H1 (cell line): ENCODE measurements at regions not wholly inside any gene's neighbourhood (a gene's known extent, or its start where the extent isn't known, plus 50 kb on each side); places are given as distances from the start of the nearest gene placed in this dataset.

Experiments used
- CTCF ChIA-PET: fragments of 300-600 bp; sonication (Branson Sonifier 250); formaldehyde crosslinking; loops from one replicate; lab custom pipeline; 2021; ENCODE audit not compliant: partially characterized antibody; lab: Charles Lee
- POLR2A ChIA-PET: fragments of 300-600 bp; sonication (Branson Sonifier 250); formaldehyde crosslinking; loops from one replicate; lab custom pipeline; 2021; ENCODE audit warnings: inconsistent platforms; ENCODE audit not compliant: partially characterized antibody; lab: Charles Lee
- DNase-seq, 2 experiments: peaks; one replicate each; pipeline versions ENCODE4 v3.0.0 to v3.0.0-alpha.2; 2010 to 2022; ENCODE audit warnings: low spot score in 2 of 2, low read depth in 1 of 2, mixed read lengths in 1 of 2
- FAIRE-seq: peaks from 2 replicates; lab custom pipeline; 2011; peaks lifted over from hg19 to GRCh38; lab: Jason Lieb, UNC
- H2AFZ ChIP-seq: 2 replicates; pipeline ENCODE4 v1.8.1; 2012; ENCODE audit warnings: low read length, inconsistent platforms
- H2AK5ac ChIP-seq: 2 replicates; pipeline ENCODE4 v1.6.1; 2013; ENCODE audit warnings: low read depth, low read length
- H2BK120ac ChIP-seq: replicated peaks from 2 replicates; pipeline ENCODE3; 2013; ENCODE audit warnings: low read depth, low read length, inconsistent platforms
- H2BK12ac ChIP-seq: 2 replicates; pipeline ENCODE4 v1.6.1; 2013; ENCODE audit warnings: low read depth, low read length
- H2BK15ac ChIP-seq: 2 replicates; pipeline ENCODE4 v1.6.1; 2013; ENCODE audit warnings: low read length
- H2BK20ac ChIP-seq: 2 replicates; pipeline ENCODE4 v1.6.1; 2013; ENCODE audit warnings: low read length
- H2BK5ac ChIP-seq: 2 replicates; pipeline ENCODE4 v1.6.1; 2013; ENCODE audit warnings: low read depth, low read length
- H3K14ac ChIP-seq: 2 replicates; pipeline ENCODE4 v1.6.1; 2013; ENCODE audit warnings: inconsistent platforms; ENCODE audit not compliant: insufficient read length
- H3K18ac ChIP-seq: 2 replicates; pipeline ENCODE4 v1.6.1; 2013; ENCODE audit warnings: low read length; ENCODE audit errors: extremely low read depth
- H3K23ac ChIP-seq: 2 replicates; pipeline ENCODE4 v1.6.1; 2013; ENCODE audit warnings: inconsistent platforms; ENCODE audit not compliant: insufficient read length
- H3K23me2 ChIP-seq: 2 replicates; pipeline ENCODE4 v1.6.1; 2013; ENCODE audit warnings: low read depth, low read length
- H3K27ac ChIP-seq: 2 replicates; pipeline ENCODE4 v1.6.1; 2011; ENCODE audit warnings: low read depth, low read length, inconsistent platforms
- H3K27me3 ChIP-seq, 4 experiments: replicated peaks in 1 of 4; 1 replicate in 1 of 4; 2 replicates in 3 of 4; pipeline versions ENCODE4 v1.6.1 to v1.8.1; 2011 to 2013; ENCODE audit warnings: low read length in 3 of 4, mild to moderate bottlenecking in 3 of 4, inconsistent platforms in 2 of 4, mixed read lengths in 2 of 4, moderate library complexity in 1 of 4; ENCODE audit not compliant: control insufficient read depth in 3 of 4, insufficient read depth in 3 of 4; ENCODE audit errors: extremely low read depth in 1 of 4
- H3K36me3 ChIP-seq, 4 experiments: 2 replicates each; pipeline versions ENCODE4 v1.6.1 to v1.8.1; 2011 to 2013; ENCODE audit warnings: mild to moderate bottlenecking in 4 of 4, low read length in 3 of 4, moderate library complexity in 2 of 4, control low read depth in 1 of 4, inconsistent platforms in 1 of 4; ENCODE audit not compliant: insufficient read depth in 4 of 4, control insufficient read depth in 2 of 4
- H3K4ac ChIP-seq: replicated peaks from 2 replicates; pipeline ENCODE3; 2013; ENCODE audit warnings: low read length, low read depth, mixed read lengths, inconsistent platforms; ENCODE audit not compliant: insufficient read length
- H3K4me1 ChIP-seq, 4 experiments: replicated peaks in 1 of 4; 1 replicate in 1 of 4; 2 replicates in 3 of 4; pipeline versions ENCODE4 v1.6.1 to v1.8.1; 2011 to 2013; ENCODE audit warnings: low read length in 3 of 4, inconsistent platforms in 2 of 4, mixed read lengths in 1 of 4; ENCODE audit not compliant: insufficient read depth in 4 of 4, control insufficient read depth in 3 of 4
- H3K4me2 ChIP-seq, 2 experiments: 2 replicates each; pipeline versions ENCODE4 v1.6.1 to v1.8.1; 2011 to 2013; ENCODE audit warnings: low read depth in 2 of 2, low read length in 2 of 2, control low read depth in 1 of 2, inconsistent platforms in 1 of 2, mild to moderate bottlenecking in 1 of 2; ENCODE audit not compliant: insufficient read depth in 1 of 2
- H3K4me3 ChIP-seq, 4 experiments: fragments of 200-600, 300-600 bp in 1 of 4; sonication (generic), shearing (Covaris generic), sonication (Bioruptor Twin) in 1 of 4; 2 replicates each; pipeline versions ENCODE4 v1.5.1 to v1.8.1; 2011 to 2016; ENCODE audit warnings: low read length in 4 of 4, low read depth in 3 of 4, control low read depth in 2 of 4, inconsistent platforms in 2 of 4, mild to moderate bottlenecking in 2 of 4, mixed read lengths in 1 of 4, moderate library complexity in 1 of 4; ENCODE audit not compliant: insufficient read depth in 2 of 4; ENCODE audit errors: extremely low read depth in 1 of 4
- H3K56ac ChIP-seq: replicated peaks from 2 replicates; pipeline ENCODE3; 2013; ENCODE audit warnings: low read depth, mild to moderate bottlenecking, mixed read lengths, low read length, inconsistent platforms; ENCODE audit not compliant: insufficient read length
- H3K79me1 ChIP-seq: 2 replicates; pipeline ENCODE4 v1.6.1; 2013; ENCODE audit warnings: low read depth, low read length, control low read depth
- H3K79me2 ChIP-seq, 2 experiments: 2 replicates each; pipeline versions ENCODE4 v1.6.1 to v1.8.1; 2012 to 2013; ENCODE audit warnings: low read length in 2 of 2, mild to moderate bottlenecking in 2 of 2, inconsistent platforms in 1 of 2; ENCODE audit not compliant: insufficient read depth in 2 of 2, control insufficient read depth in 1 of 2
- H3K9ac ChIP-seq, 4 experiments: replicated peaks in 1 of 4; 1 replicate in 1 of 4; 2 replicates in 3 of 4; pipeline versions ENCODE4 v1.6.1 to v1.8.1; 2011 to 2013; ENCODE audit warnings: low read depth in 3 of 4, low read length in 3 of 4, control low read depth in 2 of 4, mild to moderate bottlenecking in 2 of 4, moderate library complexity in 2 of 4, inconsistent platforms in 1 of 4; ENCODE audit errors: extremely low read depth in 1 of 4
- H3K9me3 ChIP-seq, 2 experiments: 2 replicates each; pipeline versions ENCODE4 v1.6.1 to v1.8.1; 2012 to 2013; ENCODE audit warnings: mild to moderate bottlenecking in 2 of 2, moderate library complexity in 2 of 2, control low read depth in 1 of 2, inconsistent platforms in 1 of 2, low read depth in 1 of 2, low read length in 1 of 2, mixed read lengths in 1 of 2; ENCODE audit not compliant: insufficient read depth in 2 of 2
- H4K20me1 ChIP-seq, 2 experiments: replicated peaks in 1 of 2; 2 replicates each; pipeline versions ENCODE3 to v1.8.1; 2011 to 2013; ENCODE audit warnings: inconsistent platforms in 2 of 2, low read length in 2 of 2, mild to moderate bottlenecking in 1 of 2; ENCODE audit not compliant: insufficient read depth in 2 of 2, control insufficient read depth in 1 of 2
- H4K5ac ChIP-seq: 2 replicates; pipeline ENCODE4 v1.6.1; 2013; ENCODE audit warnings: low read length, low read depth, mixed read lengths, inconsistent platforms; ENCODE audit not compliant: insufficient read length
- H4K8ac ChIP-seq: 2 replicates; pipeline ENCODE4 v1.8.0; 2013; ENCODE audit warnings: mild to moderate bottlenecking, moderate library complexity, low read length, inconsistent platforms; ENCODE audit not compliant: insufficient read depth; ENCODE audit errors: extremely low read depth
- H4K91ac ChIP-seq: replicated peaks from 2 replicates; pipeline ENCODE3; 2013; ENCODE audit warnings: low read length, mixed read lengths, inconsistent platforms; ENCODE audit not compliant: insufficient read length
- CHD2 ChIP-seq: IDR thresholded peaks from 2 replicates; pipeline ENCODE4 v1.6.1; 2012; ENCODE audit warnings: low read length, improper control_type of control experiment
- TF ChIP-seq, protein P1 (sequence below): fragments of 300-600 bp; sonication (generic); IDR thresholded peaks from 2 replicates; pipeline ENCODE4 v1.7.1; 2012; ENCODE audit warnings: low read length, moderate library complexity, mild to moderate bottlenecking, inconsistent platforms; ENCODE audit not compliant: insufficient replicate concordance

- DNase-seq (no peak), FAIRE-seq (no peak)
- H3K79me1 ChIP-seq = no peaks in the 10 kb centered on the region
- no peak overlapping the region for H2BK120ac ChIP-seq
- no peak overlapping the region for H3K4me2 ChIP-seq
- no peak overlapping the region for H4K8ac ChIP-seq
- no peak overlapping the region for H3K4me3 ChIP-seq
- H4K20me1 ChIP-seq = no peaks in the 10 kb centered on the region
- no peak overlapping the region for H2AK5ac ChIP-seq
- H3K36me3 ChIP-seq = no peaks in the 10 kb centered on the region
- H2AFZ ChIP-seq = no peak overlapping the region
- no peak overlapping the region for H2BK12ac ChIP-seq
- H3K23ac ChIP-seq = no peak overlapping the region
- H2BK5ac ChIP-seq = no peak overlapping the region
- no peak overlapping the region for H3K56ac ChIP-seq
- H3K27me3 ChIP-seq = no peaks in the 10 kb centered on the region
- H3K14ac ChIP-seq = no peak overlapping the region
- H4K91ac ChIP-seq = no peak overlapping the region
- H3K23me2 ChIP-seq = no peaks in the 10 kb centered on the region
- no peak overlapping the region for H3K9ac ChIP-seq
- no peak overlapping the region for H3K18ac ChIP-seq
- H3K79me2 ChIP-seq = no peaks in the 10 kb centered on the region
- H3K9me3 ChIP-seq = no peaks in the 10 kb centered on the region
- H4K5ac ChIP-seq = no peak overlapping the region
- CTCF ChIA-PET = no interaction called here
- POLR2A ChIA-PET = no interaction called here
- H3K4me1 ChIP-seq = 0 out of 7 replicates have a peak, but pooled peaks cover 0 to 2% (median 0%) of the 10 kb centered on the region in 4 experiments
- H2BK20ac ChIP-seq = no peak overlapping the region
- no peak overlapping the region for H3K27ac ChIP-seq
- H2BK15ac ChIP-seq = no peak overlapping the region
- H3K4ac ChIP-seq = no peak overlapping the region
- TF ChIP-seq CHD2 = no peak
- TF ChIP-seq, protein P1, sequence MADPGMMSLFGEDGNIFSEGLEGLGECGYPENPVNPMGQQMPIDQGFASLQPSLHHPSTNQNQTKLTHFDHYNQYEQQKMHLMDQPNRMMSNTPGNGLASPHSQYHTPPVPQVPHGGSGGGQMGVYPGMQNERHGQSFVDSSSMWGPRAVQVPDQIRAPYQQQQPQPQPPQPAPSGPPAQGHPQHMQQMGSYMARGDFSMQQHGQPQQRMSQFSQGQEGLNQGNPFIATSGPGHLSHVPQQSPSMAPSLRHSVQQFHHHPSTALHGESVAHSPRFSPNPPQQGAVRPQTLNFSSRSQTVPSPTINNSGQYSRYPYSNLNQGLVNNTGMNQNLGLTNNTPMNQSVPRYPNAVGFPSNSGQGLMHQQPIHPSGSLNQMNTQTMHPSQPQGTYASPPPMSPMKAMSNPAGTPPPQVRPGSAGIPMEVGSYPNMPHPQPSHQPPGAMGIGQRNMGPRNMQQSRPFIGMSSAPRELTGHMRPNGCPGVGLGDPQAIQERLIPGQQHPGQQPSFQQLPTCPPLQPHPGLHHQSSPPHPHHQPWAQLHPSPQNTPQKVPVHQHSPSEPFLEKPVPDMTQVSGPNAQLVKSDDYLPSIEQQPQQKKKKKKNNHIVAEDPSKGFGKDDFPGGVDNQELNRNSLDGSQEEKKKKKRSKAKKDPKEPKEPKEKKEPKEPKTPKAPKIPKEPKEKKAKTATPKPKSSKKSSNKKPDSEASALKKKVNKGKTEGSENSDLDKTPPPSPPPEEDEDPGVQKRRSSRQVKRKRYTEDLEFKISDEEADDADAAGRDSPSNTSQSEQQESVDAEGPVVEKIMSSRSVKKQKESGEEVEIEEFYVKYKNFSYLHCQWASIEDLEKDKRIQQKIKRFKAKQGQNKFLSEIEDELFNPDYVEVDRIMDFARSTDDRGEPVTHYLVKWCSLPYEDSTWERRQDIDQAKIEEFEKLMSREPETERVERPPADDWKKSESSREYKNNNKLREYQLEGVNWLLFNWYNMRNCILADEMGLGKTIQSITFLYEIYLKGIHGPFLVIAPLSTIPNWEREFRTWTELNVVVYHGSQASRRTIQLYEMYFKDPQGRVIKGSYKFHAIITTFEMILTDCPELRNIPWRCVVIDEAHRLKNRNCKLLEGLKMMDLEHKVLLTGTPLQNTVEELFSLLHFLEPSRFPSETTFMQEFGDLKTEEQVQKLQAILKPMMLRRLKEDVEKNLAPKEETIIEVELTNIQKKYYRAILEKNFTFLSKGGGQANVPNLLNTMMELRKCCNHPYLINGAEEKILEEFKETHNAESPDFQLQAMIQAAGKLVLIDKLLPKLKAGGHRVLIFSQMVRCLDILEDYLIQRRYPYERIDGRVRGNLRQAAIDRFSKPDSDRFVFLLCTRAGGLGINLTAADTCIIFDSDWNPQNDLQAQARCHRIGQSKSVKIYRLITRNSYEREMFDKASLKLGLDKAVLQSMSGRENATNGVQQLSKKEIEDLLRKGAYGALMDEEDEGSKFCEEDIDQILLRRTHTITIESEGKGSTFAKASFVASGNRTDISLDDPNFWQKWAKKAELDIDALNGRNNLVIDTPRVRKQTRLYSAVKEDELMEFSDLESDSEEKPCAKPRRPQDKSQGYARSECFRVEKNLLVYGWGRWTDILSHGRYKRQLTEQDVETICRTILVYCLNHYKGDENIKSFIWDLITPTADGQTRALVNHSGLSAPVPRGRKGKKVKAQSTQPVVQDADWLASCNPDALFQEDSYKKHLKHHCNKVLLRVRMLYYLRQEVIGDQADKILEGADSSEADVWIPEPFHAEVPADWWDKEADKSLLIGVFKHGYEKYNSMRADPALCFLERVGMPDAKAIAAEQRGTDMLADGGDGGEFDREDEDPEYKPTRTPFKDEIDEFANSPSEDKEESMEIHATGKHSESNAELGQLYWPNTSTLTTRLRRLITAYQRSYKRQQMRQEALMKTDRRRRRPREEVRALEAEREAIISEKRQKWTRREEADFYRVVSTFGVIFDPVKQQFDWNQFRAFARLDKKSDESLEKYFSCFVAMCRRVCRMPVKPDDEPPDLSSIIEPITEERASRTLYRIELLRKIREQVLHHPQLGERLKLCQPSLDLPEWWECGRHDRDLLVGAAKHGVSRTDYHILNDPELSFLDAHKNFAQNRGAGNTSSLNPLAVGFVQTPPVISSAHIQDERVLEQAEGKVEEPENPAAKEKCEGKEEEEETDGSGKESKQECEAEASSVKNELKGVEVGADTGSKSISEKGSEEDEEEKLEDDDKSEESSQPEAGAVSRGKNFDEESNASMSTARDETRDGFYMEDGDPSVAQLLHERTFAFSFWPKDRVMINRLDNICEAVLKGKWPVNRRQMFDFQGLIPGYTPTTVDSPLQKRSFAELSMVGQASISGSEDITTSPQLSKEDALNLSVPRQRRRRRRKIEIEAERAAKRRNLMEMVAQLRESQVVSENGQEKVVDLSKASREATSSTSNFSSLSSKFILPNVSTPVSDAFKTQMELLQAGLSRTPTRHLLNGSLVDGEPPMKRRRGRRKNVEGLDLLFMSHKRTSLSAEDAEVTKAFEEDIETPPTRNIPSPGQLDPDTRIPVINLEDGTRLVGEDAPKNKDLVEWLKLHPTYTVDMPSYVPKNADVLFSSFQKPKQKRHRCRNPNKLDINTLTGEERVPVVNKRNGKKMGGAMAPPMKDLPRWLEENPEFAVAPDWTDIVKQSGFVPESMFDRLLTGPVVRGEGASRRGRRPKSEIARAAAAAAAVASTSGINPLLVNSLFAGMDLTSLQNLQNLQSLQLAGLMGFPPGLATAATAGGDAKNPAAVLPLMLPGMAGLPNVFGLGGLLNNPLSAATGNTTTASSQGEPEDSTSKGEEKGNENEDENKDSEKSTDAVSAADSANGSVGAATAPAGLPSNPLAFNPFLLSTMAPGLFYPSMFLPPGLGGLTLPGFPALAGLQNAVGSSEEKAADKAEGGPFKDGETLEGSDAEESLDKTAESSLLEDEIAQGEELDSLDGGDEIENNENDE = no peak
Observed at GRCh38 chr4:106423791-106424190, 55.2 kb upstream of the GIMD1 start.
